GM21390 (cell line): ENCODE measurements at regions not wholly inside any gene's neighbourhood (a gene's known extent, or its start where the extent isn't known, plus 50 kb on each side); places are given as distances from the start of the nearest gene placed in this dataset.
A peak's percentile ranks its signal among the peaks of the same experiment; 100 is the strongest.

Source experiments
- ATAC-seq: cut with Tn5 transposase; IDR thresholded peaks from one replicate; pipeline ENCODE4 v1.9.1; 2021; ENCODE audit not compliant: unreplicated experiment

DNA sequence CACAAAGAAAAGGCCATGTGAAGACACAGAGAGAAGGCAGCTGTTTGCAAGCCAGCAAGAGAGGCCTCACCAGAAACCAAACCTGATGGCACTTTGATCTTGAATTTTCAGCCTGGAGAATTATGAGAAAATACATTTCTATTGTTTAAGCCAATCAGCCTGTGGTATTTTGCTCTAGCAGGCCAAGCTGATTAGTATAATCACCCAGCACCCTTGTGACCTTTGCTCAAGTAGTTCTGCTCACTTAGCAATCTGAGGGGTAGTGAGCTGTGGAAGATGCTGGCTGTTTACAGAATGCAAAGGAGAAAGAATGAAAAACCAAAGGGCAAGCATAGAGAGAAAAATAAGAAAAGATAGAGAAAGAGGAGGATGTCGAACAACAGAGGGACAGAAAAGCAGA is 396.4 kb upstream of the BOD1L1 start:
- no peak for ATAC-seq

DNA sequence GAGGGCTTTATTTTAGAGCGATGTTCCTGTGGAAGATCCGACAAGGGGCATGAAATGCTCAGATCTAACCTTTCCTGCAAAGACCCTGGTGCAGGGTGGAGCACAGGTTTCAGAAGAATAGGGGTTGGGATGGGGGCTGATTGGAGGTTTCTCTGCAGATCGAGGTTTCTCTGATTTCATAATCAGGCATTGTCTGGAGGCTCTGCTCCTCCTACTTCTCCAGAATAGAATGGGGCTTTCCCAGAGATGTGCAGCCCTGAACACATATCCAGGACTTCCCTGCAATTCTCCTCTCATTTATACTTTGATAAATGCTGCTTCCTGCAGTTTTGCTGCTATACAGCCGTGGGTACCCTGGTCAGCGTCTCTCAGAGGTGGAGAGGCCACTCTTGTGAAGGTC is 397.6 kb upstream of the BOD1L1 start:
- ATAC-seq: no peak

DNA sequence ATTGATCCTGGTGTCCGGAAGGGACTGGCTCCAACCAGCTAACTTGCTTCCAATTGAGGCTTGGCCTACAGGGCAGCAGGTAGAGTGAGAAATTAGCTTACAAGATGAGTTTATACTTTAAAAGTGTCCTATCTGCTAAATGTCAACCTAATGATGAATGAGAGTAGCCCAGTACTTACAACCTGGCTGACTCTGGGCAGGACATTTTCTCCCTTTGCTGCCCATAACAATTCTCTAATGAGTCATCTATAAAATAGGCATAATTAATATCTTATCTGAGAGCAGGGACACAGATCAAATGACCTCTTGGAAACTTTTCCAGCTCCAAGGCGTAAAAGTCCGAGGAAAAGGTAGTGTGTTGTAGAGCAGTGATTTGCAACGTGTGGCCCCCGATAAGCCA is 398.4 kb upstream of the BOD1L1 start:
- no peak for ATAC-seq

DNA sequence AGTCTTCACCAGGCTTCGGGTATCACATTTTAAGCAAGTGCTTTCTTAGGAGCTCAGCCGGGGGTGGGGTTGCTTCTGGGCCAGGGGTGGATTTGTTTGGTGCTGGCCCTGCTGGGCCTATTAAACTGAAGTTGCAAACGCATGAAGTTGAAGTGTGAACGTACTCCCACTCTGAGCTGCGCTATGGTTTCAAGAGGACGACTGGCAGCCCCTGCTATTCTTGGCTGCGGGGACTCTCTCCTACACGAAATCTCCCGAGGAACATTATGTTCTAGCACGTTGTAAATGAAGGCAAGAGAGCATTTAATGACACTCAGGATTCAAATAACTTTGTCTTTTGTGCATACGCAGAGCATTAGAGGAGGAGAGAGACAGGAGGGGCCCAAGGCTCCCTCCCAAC is 401.3 kb upstream of the BOD1L1 start:
- no peak for ATAC-seq

DNA sequence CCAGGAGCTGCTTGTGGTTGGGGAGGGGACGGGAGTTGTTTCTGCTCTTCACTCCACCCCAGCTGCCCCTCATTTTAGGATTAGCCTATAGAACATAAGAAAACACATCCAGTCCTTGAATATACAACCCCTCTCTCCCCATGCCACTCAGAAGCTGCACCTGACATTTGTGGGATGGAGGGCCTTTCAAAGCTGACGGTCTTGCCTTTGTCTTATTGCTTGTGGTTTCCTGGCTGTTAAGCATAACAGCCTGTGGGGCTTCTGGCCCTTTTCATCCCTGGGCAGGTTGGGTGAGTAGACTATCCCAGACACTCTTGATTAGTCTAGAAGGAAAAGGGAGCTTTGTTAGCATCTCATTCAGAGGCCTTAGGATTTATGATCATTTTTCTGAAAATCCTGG is 407.6 kb upstream of the BOD1L1 start:
- ATAC-seq: no peak

DNA sequence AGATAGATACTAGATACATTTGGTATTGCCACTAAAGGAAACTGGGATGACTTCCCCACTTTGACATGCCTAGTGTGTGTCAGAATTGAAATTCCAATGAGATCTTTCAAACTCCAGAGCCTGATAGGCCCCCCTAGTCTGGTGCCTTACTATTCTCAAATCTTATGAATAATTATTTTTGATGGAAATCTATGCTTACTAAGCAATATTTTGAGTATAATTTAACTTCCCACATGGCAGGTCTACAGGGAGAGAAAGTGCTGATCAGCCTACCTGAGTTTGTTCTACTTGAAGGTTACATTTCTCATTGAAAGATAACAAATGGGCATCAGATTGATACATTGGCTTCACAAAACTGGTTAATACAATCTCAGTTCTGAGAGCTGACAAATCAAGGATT is 415.7 kb upstream of the BOD1L1 start:
- ATAC-seq: no peak

DNA sequence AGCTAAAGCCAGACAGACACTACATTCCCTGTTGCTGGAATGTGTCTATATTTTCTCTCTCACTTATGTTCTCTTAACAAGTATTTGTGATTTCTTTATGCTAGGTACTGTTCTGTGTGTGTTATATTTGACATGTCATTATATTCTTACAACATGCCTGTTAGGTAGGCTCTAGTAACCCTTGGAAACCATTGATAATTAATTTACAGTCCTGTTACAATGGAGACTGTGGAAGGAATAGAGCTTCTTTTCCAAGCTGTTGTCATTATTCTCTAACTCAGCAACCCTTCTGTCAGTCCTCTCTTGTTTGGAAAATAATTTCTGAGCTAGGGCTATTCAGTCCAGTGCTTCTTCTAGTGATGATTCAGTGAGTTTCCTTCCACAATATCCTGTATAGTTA is 419.1 kb upstream of the BOD1L1 start:
- no peak for ATAC-seq

DNA sequence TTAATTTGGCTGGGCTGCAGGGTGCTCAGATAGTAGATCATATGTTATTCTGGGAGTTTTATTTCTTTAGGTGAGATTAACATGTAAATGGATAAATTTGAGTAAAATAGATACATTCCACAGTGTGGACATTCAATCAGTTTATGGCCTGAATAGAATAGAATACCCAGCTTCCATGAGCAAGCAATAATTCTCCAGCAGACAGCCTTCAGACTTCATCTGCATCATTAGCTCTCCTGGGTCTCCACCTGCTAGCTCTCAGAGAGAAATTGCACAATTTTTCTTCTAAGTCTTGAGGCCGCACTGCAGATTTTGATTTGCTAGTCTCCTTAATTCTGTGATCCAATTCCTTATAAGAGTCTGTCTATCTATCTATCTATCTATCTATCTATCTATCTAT is 420.3 kb upstream of the BOD1L1 start:
- no peak for ATAC-seq

DNA sequence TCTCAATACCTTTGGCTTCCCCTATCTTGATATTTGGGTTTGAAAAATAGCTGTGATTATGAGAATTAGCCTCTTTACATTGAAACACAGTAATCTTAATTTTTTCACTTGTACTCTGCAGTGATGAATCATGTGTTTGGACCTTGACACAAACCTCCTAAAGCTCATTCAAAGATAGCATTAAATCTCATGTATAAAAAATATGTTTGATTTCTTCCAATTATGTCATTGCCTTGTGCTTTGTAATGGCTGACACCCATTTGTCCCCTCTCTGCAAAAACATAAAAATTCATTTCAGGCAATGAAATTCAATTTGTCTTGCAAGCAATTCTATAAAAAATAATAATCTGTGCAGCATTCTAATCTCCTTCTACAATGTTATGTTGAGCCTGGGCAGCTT is 422.4 kb upstream of the BOD1L1 start:
- ATAC-seq: no peak

DNA sequence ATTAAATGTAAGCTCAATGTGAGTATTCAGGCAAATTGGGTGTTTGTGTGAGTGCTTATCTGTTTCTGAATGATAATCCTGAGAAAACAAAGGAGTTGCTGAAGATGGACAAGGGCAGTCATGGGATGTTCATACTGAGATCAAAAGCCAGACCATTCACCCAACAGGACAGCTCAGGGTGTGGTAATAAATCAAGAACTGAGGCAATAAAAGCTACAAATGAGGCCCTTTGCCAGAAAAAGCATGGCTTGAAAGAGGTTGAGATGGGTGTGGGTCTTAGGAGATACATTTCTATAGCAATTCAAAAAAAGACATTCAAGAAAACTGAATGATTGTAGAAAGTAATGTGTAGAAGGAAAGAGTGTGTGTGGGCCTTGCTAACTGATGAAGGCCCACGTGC is 425.8 kb upstream of the BOD1L1 start:
- ATAC-seq: no peak

DNA sequence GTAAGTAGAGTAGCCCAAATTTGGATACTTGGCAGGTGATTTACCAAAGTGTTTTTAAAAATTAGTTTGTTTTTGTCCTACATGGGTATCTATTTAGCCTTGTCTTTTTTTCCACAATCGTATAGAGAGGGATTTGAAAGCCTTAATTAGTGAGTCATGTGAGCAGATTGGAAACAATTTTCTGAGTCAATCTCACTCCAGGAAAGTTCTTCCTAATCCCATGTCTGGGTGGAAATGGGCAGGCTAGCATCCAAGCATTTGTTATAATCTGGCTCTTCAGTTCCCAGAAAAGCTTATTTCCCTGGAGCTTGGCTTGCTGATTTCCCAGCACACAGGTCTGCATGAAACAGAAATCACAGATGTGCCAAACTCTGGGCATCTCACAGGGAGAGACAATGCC is 426.9 kb upstream of the BOD1L1 start:
- no peak for ATAC-seq

DNA sequence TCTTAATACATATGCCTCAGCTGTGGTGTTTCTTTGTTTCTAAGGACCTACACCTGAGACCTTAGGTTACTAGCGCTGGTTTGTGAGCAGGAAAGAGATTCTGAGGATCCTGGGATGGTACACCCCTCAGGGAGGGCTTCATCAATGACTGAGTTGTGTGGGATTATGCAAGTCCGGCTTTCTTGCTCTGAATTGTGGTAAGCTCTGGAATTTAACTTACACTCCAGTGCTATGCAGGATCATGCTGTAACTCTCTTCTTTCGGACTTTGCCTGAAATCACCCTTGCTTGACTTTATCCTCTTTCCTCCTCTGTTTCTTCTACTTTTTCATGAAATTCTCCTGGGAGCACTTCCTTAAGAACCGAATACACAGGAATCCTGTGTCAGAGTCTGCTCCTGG is 431.5 kb upstream of the BOD1L1 start:
- no peak for ATAC-seq

DNA sequence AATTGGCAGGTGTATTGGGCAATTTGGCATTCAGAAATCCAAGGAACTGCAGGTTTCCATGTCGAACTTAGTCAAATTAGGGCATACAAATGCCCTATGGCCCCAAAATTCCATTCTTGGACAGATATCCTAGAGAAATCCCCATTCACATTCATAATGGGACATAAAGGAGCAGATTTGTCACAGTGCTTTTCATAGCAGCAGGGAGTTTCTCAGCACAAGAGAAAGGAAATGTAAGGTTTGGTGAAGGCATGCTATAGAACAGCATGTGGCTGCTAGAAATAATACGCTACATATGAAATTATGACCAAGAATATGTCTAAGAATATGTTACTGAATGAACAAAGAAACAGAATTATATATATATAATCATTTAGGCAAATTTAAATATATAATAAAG is 437.5 kb upstream of the BOD1L1 start:
- ATAC-seq: no peak

DNA sequence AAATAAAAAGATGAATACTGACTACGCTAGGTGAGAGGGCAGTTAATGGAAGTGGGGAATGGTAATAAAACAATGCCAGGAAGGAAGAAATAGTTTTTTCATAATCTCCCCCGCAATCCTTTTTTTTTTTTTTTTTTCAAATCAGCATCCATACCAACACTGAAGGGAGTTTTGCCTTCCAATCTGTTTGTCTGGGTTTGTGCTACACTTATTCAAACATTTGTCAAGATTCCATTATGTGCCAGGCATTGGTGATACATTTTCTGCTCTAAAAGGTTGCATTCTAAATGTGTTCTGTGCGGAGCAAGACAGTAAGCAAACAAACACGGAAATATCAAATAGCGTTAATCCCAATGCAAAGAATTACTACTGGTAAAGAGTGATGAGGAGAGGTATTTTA is 437.9 kb upstream of the BOD1L1 start:
- ATAC-seq: no peak

DNA sequence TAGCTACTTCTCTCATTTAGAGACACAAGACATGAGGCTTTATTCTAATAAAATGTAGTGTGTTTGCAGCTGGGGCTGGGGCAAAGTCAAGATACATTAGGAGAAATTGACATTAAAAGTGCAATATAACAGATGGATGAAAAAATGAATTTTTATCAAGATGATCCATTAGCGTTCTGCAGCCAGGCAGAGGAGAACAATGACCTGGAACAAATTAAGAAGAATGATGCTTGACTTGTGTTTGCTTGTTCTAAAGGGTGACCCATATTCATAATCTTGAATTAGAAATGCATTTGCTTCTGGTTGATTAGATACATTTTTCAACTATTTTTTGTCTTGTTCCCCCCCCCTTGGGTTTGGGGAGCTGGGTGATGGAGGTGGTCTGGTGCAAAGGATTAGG is 439.5 kb upstream of the BOD1L1 start:
- no peak for ATAC-seq

DNA sequence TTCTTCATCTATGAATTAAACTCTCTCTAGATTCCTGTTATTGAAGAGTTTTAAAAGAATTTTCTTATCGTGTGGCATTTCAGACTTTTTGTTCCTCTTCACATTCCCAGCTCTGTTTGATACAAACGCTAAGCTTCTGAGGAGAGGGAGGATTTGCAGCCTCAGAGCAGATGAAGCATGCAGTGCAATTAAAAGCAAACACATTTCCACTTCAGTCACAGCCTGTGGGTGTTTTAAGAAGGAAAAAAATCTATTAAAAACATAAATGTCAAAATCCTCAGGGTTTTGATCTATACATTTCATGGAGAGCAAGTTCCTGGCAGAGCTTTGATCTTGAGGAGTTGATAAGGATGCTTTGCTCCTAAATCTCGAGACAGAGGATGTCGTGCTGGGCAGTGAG is 442.4 kb upstream of the BOD1L1 start:
- no peak for ATAC-seq

DNA sequence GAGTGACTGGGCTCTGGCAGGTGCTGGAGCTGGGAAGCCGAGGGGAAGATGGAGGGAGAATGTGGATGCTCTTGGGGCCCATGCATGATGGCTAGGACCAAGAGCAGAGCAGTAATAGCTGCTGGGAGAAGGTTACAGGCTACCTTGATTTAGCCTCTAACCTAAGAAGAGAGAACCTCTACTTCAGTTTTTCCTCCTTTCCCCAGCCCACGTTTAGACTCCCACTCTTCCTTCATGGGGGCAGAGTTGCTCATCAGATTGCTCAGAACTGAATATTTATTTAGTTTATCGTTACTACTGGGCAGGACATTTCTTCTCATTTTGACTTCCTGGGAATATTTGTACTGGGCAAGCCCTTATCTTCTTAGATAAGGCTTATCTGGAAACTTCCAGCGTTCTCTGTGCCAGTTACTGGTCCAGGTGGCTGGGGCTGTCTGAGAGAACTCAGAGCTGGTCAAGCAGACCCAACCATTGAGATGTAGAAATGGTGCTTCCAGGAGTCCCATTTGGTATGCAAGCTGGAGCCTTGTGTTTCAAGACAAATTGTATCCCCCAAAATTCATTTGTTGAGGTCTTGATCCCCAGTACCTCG is 442.9 kb upstream of the BOD1L1 start:
- no peak for ATAC-seq

DNA sequence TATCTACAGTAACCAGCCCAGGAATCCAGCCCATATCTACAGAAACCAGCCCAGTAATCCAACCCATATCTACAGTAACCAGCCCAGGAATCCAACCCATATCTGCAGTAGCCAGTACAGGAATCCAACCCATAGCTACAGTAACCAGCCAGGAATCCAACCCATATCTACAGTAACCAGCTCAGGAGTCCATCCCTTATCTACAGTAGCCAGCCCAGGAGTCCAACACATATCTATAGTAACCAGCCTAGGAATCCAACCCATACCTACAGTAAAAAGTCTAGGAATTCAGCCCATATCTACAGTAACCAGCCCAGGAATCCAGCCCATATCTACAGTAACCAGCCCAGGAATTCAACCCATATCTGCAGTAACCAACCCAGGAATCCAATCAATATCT is 445.0 kb upstream of the BOD1L1 start:
- ATAC-seq: no peak

DNA sequence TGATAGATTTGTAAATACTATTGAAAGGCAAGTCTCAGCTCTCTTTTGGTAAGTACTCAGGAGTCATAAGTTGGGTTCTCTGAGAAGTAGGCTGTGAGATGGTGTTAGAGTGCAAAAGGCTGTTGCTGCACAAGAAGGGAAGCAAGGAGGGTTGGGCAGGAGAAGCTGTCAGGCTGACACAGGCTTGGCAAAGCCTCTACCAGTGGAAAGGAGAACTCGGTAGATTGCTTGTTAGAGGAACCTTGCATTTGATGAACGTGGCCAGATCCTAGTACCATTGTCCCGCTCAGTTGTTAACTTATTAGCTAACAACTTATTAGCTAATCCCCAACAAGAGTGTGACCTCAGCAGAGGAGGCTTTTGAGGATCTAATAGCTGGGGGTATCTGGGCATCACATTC is 449.3 kb upstream of the BOD1L1 start:
- ATAC-seq: no peak

DNA sequence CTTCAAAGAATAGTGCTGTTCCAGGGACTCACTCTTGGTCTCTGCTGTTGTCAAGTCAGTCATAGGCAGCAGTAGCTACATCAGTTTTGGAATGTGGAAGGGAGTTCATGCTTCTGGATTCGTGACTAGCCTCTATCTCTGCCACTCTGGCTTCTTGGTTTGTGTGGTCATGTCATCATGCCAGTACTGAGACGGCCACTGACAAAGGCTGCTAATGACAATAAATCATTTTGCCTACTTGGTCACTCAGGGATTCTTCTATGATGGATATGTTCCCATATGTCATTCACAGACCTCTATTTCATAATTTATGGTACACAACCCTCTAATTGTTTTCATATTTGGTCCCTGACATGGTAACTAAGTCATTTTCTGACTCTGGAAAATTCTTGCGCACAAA is 450.8 kb upstream of the BOD1L1 start:
- ATAC-seq: no peak

DNA sequence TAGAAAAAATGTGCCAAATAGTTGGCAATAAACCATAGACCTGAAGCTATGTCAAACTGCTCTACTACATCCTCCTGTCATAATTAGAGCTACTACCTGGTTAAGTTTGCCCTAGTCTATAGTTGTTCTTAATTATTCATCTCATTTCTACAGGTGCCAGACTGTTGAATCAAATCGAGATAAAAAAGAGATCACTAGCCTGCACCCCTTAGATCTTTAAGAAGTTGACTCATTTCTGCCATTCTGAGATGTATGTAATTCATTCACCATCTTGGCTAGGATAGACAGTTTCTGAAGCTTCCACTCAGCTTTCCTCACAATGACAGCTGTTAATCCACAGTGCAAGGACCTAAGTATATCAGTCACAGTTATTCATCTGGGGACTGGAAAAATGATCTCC is 452.1 kb upstream of the BOD1L1 start:
- no peak for ATAC-seq

DNA sequence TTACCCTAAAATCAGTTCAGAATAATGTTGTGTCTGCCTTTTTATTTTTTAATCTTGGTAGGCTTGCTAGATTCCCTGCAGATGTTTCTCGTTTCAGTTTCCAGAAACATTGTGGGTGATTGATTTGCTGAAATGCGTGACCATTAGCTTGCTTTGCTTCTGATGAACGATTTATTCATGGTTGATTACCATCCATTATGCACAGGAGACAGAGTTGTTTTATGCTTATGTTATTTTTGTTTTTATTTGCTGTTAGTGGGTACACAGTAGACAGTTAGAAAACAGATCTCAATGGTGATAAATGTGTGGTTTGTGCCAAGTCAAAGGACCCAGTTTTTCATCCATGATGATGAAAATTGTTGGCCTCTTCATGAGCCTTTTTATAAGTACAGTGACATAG is 455.6 kb upstream of the BOD1L1 start:
- no peak for ATAC-seq

DNA sequence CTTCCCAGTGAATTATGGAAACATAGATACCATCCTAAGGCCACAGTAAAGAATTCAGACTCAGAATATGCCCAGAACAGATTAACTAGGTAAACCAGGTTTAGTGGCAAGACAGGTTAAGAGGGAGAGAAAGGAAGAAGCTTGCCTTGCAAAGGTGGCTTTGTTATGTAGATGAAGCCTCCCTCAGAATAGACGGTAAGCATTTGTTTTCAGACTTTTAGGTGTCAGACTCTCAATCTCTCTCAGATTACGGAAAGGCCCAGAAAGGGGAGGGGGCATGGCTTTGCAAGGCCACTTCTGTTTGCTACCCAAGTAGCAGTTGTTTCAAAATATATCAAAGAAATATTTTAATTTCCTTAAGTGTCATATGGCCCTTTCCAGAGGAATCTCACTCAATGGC is 457.1 kb upstream of the BOD1L1 start:
- ATAC-seq: no peak

DNA sequence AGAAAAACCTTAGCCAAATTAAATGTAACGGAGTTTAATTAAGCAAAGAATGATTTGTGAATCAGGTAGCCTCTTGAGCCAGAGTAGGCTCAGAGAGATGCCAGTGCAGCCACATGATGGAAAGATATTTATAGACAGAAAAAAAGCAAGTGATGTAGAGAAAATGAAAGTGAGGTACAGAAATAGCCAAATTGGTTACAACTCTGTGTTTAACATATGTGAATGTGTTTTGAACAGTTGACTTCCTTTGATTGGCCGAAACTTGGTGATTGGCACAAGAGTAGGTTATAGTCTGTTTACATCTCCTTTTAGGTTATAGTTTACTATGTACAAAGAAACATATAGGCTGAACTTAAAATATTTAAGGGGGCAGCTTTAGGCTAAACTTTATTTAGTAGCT is 459.9 kb upstream of the BOD1L1 start:
- peak; percentile 85 for ATAC-seq
